ENCODE measurements at regions not wholly inside any gene's neighbourhood (a gene's known extent, or its start where the extent isn't known, plus 50 kb on each side); places are given as distances from the start of the nearest gene placed in this dataset.
A peak's percentile ranks its signal among the peaks of the same experiment; 100 is the strongest.

DNA sequence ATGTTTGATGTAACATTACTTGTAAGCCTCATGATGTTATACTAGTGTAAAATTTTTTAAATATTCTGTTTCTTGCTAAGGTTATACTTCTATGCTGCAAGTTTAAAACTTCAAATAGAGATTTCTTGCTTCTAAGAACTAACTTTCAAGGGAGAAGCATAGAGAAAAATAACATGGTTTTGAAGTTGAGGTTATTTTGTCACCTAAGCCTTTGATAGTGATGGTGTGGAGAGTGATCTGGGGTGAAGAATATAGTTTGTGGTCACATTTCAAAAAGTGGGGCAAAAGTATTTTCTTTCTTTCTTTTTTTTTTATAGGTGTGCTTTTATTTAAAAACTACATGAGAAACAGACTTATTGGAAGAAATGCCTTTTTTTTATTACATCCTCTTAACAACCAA lies 162.4 kb downstream of the GATA3 start:
- H3K27me3 ChIP-seq (ENCODE audit: control insufficient read depth, insufficient read depth, low read length): no peaks in the 10 kb centered on the region
- H3K9me3 ChIP-seq (ENCODE audit: control insufficient read depth, insufficient read depth, low read length): no peaks in the 10 kb centered on the region
- H3K36me3 ChIP-seq (ENCODE audit: control insufficient read depth, insufficient read depth, low read length): no peaks in the 10 kb centered on the region
- no peak overlapping the region for H3K4me3 ChIP-seq (ENCODE audit: low read depth, low read length)
- no peak overlapping the region for H3K27ac ChIP-seq (ENCODE audit: low read depth, low read length)
- H3K4me1 ChIP-seq (ENCODE audit: control insufficient read depth, insufficient read depth, low read length): no peaks in the 10 kb centered on the region
- no peak for DNase-seq (ENCODE audit: low read depth in 4 of 6, low spot score in 6 of 6)

DNA sequence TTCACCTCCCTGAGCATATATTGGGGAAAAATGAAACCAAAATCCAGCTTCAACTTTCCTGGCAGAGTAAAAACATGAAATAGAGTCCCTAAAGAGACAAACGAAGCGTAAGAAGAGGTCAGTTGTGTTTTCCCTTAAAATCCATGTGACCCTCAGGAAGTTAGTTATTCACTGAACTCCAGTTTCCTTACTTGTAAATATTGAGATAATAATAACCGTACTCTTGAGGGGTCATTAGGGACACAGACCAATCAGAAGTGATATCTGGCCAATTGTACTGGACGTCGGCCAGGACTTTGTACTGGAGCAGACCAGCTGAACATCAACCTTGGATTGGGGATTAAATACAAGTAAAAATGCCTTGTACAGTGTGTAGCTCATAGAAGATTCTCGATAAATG lies 167.0 kb downstream of the GATA3 start:
- DNase-seq (ENCODE audit: low read depth in 4 of 6, low spot score in 6 of 6): peak in 1 of 6 donors; percentile 5
- Histone ChIP-seq H3K4me3 (ENCODE audit: low read depth, low read length) (no peak overlapping the region), H3K27me3 (ENCODE audit: control insufficient read depth, insufficient read depth, low read length) (no peaks in the 10 kb centered on the region), H3K27ac (ENCODE audit: low read depth, low read length) (no peak overlapping the region), H3K4me1 (ENCODE audit: control insufficient read depth, insufficient read depth, low read length) (no peaks in the 10 kb centered on the region), H3K36me3 (ENCODE audit: control insufficient read depth, insufficient read depth, low read length) (no peaks in the 10 kb centered on the region), H3K9me3 (ENCODE audit: control insufficient read depth, insufficient read depth, low read length) (no peaks in the 10 kb centered on the region)
- WGBS (ENCODE audit: insufficient coverage): 90% methylated on average over 4 of the region's 6 CpGs

DNA sequence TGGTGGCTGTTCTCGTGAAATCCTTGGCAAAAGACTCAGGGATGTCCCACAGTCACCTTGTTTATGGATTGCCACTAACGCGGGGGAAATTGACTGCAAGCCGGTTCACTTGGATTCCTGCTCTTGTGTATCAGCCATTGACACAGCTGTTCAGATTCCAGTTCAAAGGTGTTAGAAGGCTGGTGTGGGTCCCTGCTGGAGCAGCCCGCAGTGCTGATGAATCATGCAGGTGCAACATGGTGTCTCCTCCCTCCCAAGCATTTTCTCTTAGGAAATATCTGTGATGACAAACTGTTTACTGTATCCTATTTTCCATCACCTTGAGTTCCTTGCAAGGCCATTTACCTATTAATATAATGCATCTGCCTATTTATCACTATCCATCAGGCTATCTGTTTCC lies 170.1 kb downstream of the GATA3 start:
- Histone ChIP-seq H3K9me3 (ENCODE audit: control insufficient read depth, insufficient read depth, low read length) (no peaks in the 10 kb centered on the region), H3K4me3 (ENCODE audit: low read depth, low read length) (no peak overlapping the region), H3K36me3 (ENCODE audit: control insufficient read depth, insufficient read depth, low read length) (no peaks in the 10 kb centered on the region), H3K4me1 (ENCODE audit: control insufficient read depth, insufficient read depth, low read length) (no peaks in the 10 kb centered on the region), H3K27ac (ENCODE audit: low read depth, low read length) (no peak overlapping the region), H3K27me3 (ENCODE audit: control insufficient read depth, insufficient read depth, low read length) (no peaks in the 10 kb centered on the region)
- WGBS (ENCODE audit: insufficient coverage): 86% methylated on average over 5 of the region's 5 CpGs
- DNase-seq (ENCODE audit: low read depth in 4 of 6, low spot score in 6 of 6): no peak

DNA sequence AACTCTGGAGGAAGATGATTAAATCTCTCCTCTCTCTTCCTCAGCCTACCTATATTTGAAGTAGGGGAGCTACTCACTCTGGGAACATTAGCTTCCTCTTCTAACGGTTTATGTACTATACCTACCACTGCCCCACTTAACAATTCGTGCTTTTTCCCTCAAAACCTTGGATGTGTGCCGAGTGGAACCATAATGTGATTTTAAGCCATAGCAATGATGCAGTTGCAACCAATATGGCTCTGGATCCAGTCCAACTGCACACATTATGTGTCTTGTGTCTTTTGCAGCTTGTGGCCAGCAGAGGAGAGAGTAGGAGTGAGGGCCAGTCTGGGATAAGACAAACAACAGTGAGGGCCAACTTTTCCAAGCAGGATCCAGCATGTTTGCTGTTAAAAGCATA lies 170.7 kb downstream of the GATA3 start:
- H3K27me3 ChIP-seq (ENCODE audit: control insufficient read depth, insufficient read depth, low read length): no peaks in the 10 kb centered on the region
- no peak overlapping the region for H3K27ac ChIP-seq (ENCODE audit: low read depth, low read length)
- DNase-seq (ENCODE audit: low read depth in 4 of 6, low spot score in 6 of 6): peak in 2 of 6 donors; percentile 47 to 75
- H3K36me3 ChIP-seq (ENCODE audit: control insufficient read depth, insufficient read depth, low read length): no peaks in the 10 kb centered on the region
- no peaks in the 10 kb centered on the region for H3K9me3 ChIP-seq (ENCODE audit: control insufficient read depth, insufficient read depth, low read length)
- WGBS (ENCODE audit: insufficient coverage): 76% methylated on average over 2 of the region's 3 CpGs
- no peaks in the 10 kb centered on the region for H3K4me1 ChIP-seq (ENCODE audit: control insufficient read depth, insufficient read depth, low read length)
- no peak overlapping the region for H3K4me3 ChIP-seq (ENCODE audit: low read depth, low read length)

DNA sequence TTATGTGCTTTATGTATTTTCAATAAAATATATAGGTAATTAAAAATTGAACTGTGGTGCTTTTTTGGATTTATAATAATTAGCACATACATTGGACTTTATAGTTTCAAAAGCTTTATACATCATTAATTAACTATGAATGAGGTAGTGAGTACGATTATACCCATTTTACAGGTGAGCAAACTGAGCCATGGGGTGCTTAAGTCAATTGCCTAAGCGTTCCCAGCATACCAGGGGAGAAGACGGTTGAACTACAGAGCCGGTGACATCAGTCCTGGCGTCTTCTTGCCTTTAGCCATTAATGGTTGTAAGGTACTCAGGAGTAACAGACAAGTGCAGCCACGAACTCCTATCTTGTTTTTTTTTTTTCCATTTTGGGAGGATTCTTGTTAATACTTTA lies 172.8 kb downstream of the GATA3 start:
- no peaks in the 10 kb centered on the region for H3K4me1 ChIP-seq (ENCODE audit: control insufficient read depth, insufficient read depth, low read length)
- H3K4me3 ChIP-seq (ENCODE audit: low read depth, low read length): no peak overlapping the region
- 98% methylated on average over 4 of the region's 6 CpGs for WGBS (ENCODE audit: insufficient coverage)
- no peak for DNase-seq (ENCODE audit: low read depth in 4 of 6, low spot score in 6 of 6)
- no peaks in the 10 kb centered on the region for H3K9me3 ChIP-seq (ENCODE audit: control insufficient read depth, insufficient read depth, low read length)
- no peak overlapping the region for H3K27ac ChIP-seq (ENCODE audit: low read depth, low read length)
- no peaks in the 10 kb centered on the region for H3K36me3 ChIP-seq (ENCODE audit: control insufficient read depth, insufficient read depth, low read length)
- H3K27me3 ChIP-seq (ENCODE audit: control insufficient read depth, insufficient read depth, low read length): no peaks in the 10 kb centered on the region

DNA sequence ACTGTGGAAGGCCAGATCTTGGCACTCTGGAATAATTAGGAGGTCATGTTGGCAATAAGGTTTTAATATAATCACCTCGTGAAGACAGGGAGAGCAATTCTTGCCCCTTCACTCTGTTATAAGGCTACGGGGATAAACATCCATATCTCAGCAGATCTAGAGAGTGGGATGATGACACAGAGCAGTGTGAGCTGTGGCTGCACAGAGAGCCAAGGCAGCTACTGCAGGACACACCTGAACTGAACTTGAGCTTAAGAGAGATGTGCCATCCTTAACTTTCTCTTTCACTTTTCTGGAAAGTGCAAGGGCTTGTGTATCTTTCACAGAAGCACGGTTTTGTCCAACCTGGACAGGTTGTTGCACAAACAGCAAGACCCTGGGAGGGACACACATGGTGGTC lies 174.7 kb downstream of the GATA3 start:
- 100% methylated on average over 2 of the region's 3 CpGs for WGBS (ENCODE audit: insufficient coverage)
- no peak overlapping the region for H3K4me3 ChIP-seq (ENCODE audit: low read depth, low read length)
- no peaks in the 10 kb centered on the region for H3K9me3 ChIP-seq (ENCODE audit: control insufficient read depth, insufficient read depth, low read length)
- no peak overlapping the region for H3K27ac ChIP-seq (ENCODE audit: low read depth, low read length)
- H3K4me1 ChIP-seq (ENCODE audit: control insufficient read depth, insufficient read depth, low read length): no peaks in the 10 kb centered on the region
- DNase-seq (ENCODE audit: low read depth in 4 of 6, low spot score in 6 of 6): no peak
- no peaks in the 10 kb centered on the region for H3K36me3 ChIP-seq (ENCODE audit: control insufficient read depth, insufficient read depth, low read length)
- no peaks in the 10 kb centered on the region for H3K27me3 ChIP-seq (ENCODE audit: control insufficient read depth, insufficient read depth, low read length)

DNA sequence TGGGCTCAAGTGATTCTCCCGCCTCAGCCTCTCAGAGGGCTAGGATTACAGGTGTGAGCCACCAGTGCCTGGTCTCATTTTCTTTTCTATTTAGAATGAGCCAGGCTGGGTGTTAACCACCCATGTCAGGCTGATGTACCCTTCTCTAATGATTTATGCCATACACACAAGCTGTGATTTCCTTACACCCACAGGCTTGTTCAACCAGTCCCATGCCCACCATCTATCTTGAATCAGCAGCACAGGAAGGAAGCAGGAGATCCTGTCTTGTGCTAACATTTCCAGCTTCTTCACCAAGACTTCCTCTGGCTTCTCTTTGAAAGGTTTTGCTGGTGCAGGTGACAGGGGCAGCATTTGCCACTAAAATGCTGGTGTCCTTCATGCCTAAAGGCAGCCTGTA lies 176.4 kb downstream of the GATA3 start:
- no peaks in the 10 kb centered on the region for H3K27me3 ChIP-seq (ENCODE audit: control insufficient read depth, insufficient read depth, low read length)
- 100% methylated on average over 1 of the region's 1 CpG for WGBS (ENCODE audit: insufficient coverage)
- no peak for DNase-seq (ENCODE audit: low read depth in 4 of 6, low spot score in 6 of 6)

DNA sequence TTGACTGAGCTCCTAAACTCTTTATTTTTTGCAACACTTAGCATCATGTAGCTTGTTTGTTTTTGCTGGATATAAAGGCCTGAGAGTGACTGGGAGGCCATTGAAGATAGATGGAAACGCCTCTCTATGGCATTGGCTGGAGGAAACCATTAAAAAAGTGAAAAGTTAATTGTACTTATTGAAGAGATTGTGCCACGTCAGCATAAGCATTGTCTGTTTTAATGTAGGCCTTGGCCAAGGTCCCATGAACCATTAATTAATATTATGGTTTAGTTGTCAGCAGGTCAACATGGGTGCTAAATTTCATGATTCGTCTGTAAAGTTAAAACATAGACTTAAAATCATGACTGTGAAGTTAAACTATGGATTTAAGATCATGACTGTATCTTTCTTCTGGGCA lies 178.6 kb downstream of the GATA3 start:
- no peak overlapping the region for H3K27ac ChIP-seq (ENCODE audit: low read depth, low read length)
- no peaks in the 10 kb centered on the region for H3K36me3 ChIP-seq (ENCODE audit: control insufficient read depth, insufficient read depth, low read length)
- H3K27me3 ChIP-seq (ENCODE audit: control insufficient read depth, insufficient read depth, low read length): no peaks in the 10 kb centered on the region
- no CpG with 5 or more reads among the region's 3 CpGs for WGBS (ENCODE audit: insufficient coverage)
- no peaks in the 10 kb centered on the region for H3K4me1 ChIP-seq (ENCODE audit: control insufficient read depth, insufficient read depth, low read length)
- H3K9me3 ChIP-seq (ENCODE audit: control insufficient read depth, insufficient read depth, low read length): no peaks in the 10 kb centered on the region
- no peak for DNase-seq (ENCODE audit: low read depth in 4 of 6, low spot score in 6 of 6)
- H3K4me3 ChIP-seq (ENCODE audit: low read depth, low read length): no peak overlapping the region

More for the DNA sequence above, 176.4 kb downstream of the GATA3 start:
- H3K4me3 ChIP-seq (ENCODE audit: low read depth, low read length): no peak overlapping the region
- H3K36me3 ChIP-seq (ENCODE audit: control insufficient read depth, insufficient read depth, low read length): no peaks in the 10 kb centered on the region
- no peaks in the 10 kb centered on the region for H3K9me3 ChIP-seq (ENCODE audit: control insufficient read depth, insufficient read depth, low read length)
- H3K4me1 ChIP-seq (ENCODE audit: control insufficient read depth, insufficient read depth, low read length): no peaks in the 10 kb centered on the region
- no peak overlapping the region for H3K27ac ChIP-seq (ENCODE audit: low read depth, low read length)

DNA sequence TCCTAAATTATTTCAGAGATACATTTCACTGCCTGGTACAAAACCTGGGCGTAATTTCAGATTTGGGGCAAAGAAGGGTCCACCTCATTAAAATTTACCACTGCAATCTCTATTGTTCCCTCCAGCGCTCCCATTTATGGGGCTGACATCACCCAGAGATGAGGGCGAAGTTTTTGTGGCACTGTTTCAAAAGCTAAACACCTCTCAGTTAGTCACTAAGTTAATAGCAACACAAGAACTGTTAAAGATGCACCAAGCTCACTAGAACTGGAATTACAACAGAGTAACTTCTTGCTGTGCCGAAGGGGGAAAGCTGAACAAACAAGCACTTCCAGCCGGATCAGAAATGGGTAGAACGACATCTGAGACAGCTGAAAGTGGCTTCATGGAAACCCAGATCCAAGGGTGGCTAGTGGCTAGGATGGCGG lies 179.4 kb downstream of the GATA3 start:
- no peaks in the 10 kb centered on the region for H3K36me3 ChIP-seq (ENCODE audit: control insufficient read depth, insufficient read depth, low read length)
- H3K27ac ChIP-seq (ENCODE audit: low read depth, low read length): no peak overlapping the region
- no peaks in the 10 kb centered on the region for H3K9me3 ChIP-seq (ENCODE audit: control insufficient read depth, insufficient read depth, low read length)
- H3K4me1 ChIP-seq (ENCODE audit: control insufficient read depth, insufficient read depth, low read length): no peaks in the 10 kb centered on the region
- DNase-seq (ENCODE audit: low read depth in 4 of 6, low spot score in 6 of 6): no peak
- no peaks in the 10 kb centered on the region for H3K27me3 ChIP-seq (ENCODE audit: control insufficient read depth, insufficient read depth, low read length)
- WGBS (ENCODE audit: insufficient coverage): 73% methylated on average over 6 of the region's 7 CpGs
- no peak overlapping the region for H3K4me3 ChIP-seq (ENCODE audit: low read depth, low read length)

DNA sequence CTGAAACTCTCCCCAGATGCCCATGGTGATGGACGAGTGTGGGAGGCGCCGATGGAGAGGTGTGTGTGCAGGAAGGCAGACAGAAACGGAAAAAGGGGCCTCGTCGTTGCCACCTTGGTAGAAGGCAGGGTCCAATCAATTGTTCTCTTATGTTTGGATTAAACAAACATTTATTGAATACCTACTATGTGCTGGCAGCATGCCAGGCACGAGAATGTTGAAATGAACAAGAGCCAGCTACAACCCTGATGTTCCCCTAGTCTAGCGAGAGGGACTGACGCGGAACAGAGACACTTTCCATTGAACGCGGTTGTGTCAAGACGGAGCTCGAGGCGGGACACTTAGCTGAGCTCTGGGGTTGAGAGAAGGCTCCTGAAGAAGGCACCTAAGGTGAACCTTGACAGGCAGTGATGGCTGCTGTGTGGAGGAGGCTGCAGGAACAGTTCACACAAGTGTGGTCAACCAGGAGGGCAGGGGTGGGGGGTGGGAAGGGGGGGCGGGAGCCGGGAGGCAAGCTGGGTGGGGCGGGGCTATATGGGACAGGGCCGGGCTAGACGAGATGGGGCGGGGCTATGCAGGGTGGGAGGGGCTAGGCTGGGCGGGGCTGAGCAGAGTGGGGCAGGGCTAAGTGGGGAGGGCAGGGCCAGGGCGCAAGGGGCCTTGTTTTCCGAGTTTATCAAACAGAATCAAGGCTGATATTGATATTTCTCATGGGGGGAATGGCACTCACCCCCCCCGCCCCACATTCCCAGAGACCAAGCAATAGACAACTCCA lies 181.0 kb downstream of the GATA3 start:
- Histone ChIP-seq H3K4me1 (ENCODE audit: control insufficient read depth, insufficient read depth, low read length) (no peaks in the 10 kb centered on the region), H3K9me3 (ENCODE audit: control insufficient read depth, insufficient read depth, low read length) (no peaks in the 10 kb centered on the region), H3K27me3 (ENCODE audit: control insufficient read depth, insufficient read depth, low read length) (no peaks in the 10 kb centered on the region), H3K4me3 (ENCODE audit: low read depth, low read length) (no peak overlapping the region), H3K27ac (ENCODE audit: low read depth, low read length) (no peak overlapping the region), H3K36me3 (ENCODE audit: control insufficient read depth, insufficient read depth, low read length) (no peaks in the 10 kb centered on the region)
- no peak for DNase-seq (ENCODE audit: low read depth in 4 of 6, low spot score in 6 of 6)
- WGBS (ENCODE audit: insufficient coverage): 91% methylated on average over 14 of the region's 25 CpGs
